IPS-18c (cell line): ENCODE measurements at regions not wholly inside any gene's neighbourhood (a gene's known extent, or its start where the extent isn't known, plus 50 kb on each side); places are given as distances from the start of the nearest gene placed in this dataset.

Source experiments
- H3K4me3 ChIP-seq: 2 replicates; pipeline ENCODE4 v1.7.0; 2013; ENCODE audit warnings: low read depth, mild to moderate bottlenecking, low read length, moderate library complexity; ENCODE audit not compliant: insufficient read depth
- H3K9me3 ChIP-seq: one replicate; pipeline ENCODE4 v1.6.1; 2013; ENCODE audit warnings: mild to moderate bottlenecking, low read length, moderate library complexity; ENCODE audit not compliant: control insufficient read depth, insufficient read depth

- Histone ChIP-seq H3K9me3 (no peaks in the 10 kb centered on the region), H3K4me3 (no peak overlapping the region)
Observed at GRCh38 chr21:18460979-18461378, 57.4 kb upstream of the TMPRSS15 start.

- H3K4me3 ChIP-seq, result no peak overlapping the region
- H3K9me3 ChIP-seq, result no peaks in the 10 kb centered on the region
Observed at GRCh38 chr21:18461743-18462142, 58.2 kb upstream of the TMPRSS15 start.

GRCh38 chr21:18467715-18468114 lies 64.1 kb upstream of the TMPRSS15 start:
- no peak overlapping the region for H3K4me3 ChIP-seq

GRCh38 chr21:18468790-18469189 lies 65.2 kb upstream of the TMPRSS15 start:
- H3K9me3 ChIP-seq, result no peaks in the 10 kb centered on the region
- H3K4me3 ChIP-seq, result no peak overlapping the region

More at GRCh38 chr21:18467715-18468114, 64.1 kb upstream of the TMPRSS15 start:
- H3K9me3 ChIP-seq, result no peaks in the 10 kb centered on the region

GRCh38 chr21:18476639-18477038 lies 73.1 kb upstream of the TMPRSS15 start:
- no peak overlapping the region for H3K4me3 ChIP-seq
- no peaks in the 10 kb centered on the region for H3K9me3 ChIP-seq

GRCh38 chr21:18477043-18477442 lies 73.5 kb upstream of the TMPRSS15 start:
- Histone ChIP-seq H3K4me3 (no peak overlapping the region), H3K9me3 (no peaks in the 10 kb centered on the region)

- Histone ChIP-seq H3K9me3 (no peaks in the 10 kb centered on the region), H3K4me3 (no peak overlapping the region)
Observed at GRCh38 chr21:18478513-18478912, 74.9 kb upstream of the TMPRSS15 start.

GRCh38 chr21:18488252-18488651 lies 84.7 kb upstream of the TMPRSS15 start:
- Histone ChIP-seq H3K9me3 (no peaks in the 10 kb centered on the region), H3K4me3 (no peak overlapping the region)

- no peaks in the 10 kb centered on the region for H3K9me3 ChIP-seq
- H3K4me3 ChIP-seq, result no peak overlapping the region
Observed at GRCh38 chr21:18493422-18493821, 89.8 kb upstream of the TMPRSS15 start.

- Histone ChIP-seq H3K9me3 (no peaks in the 10 kb centered on the region), H3K4me3 (no peak overlapping the region)
Observed at GRCh38 chr21:18495523-18495922, 91.9 kb upstream of the TMPRSS15 start.

GRCh38 chr21:18498431-18498830 lies 94.8 kb upstream of the TMPRSS15 start:
- Histone ChIP-seq H3K4me3 (no peak overlapping the region), H3K9me3 (no peaks in the 10 kb centered on the region)

GRCh38 chr21:18499761-18500376 lies 96.3 kb upstream of the TMPRSS15 start:
- no peaks in the 10 kb centered on the region for H3K9me3 ChIP-seq
- H3K4me3 ChIP-seq, result no peak overlapping the region

- Histone ChIP-seq H3K4me3 (no peak overlapping the region), H3K9me3 (peaks cover 2% of the 10 kb centered on the region)
Observed at GRCh38 chr21:18518054-18518481, 114.5 kb upstream of the TMPRSS15 start.

- no peaks in the 10 kb centered on the region for H3K9me3 ChIP-seq
Observed at GRCh38 chr21:18521204-18521603, 117.6 kb upstream of the TMPRSS15 start.

GRCh38 chr21:18522181-18522972 lies 118.8 kb upstream of the TMPRSS15 start:
- Histone ChIP-seq H3K4me3 (no peak overlapping the region), H3K9me3 (no peaks in the 10 kb centered on the region)

More at GRCh38 chr21:18521204-18521603, 117.6 kb upstream of the TMPRSS15 start:
- no peak overlapping the region for H3K4me3 ChIP-seq

GRCh38 chr21:18524097-18524880 lies 120.7 kb upstream of the TMPRSS15 start:
- H3K9me3 ChIP-seq, result no peaks in the 10 kb centered on the region

GRCh38 chr21:18529254-18529653 lies 125.7 kb upstream of the TMPRSS15 start:
- Histone ChIP-seq H3K9me3 (no peaks in the 10 kb centered on the region), H3K4me3 (no peak overlapping the region)

More at GRCh38 chr21:18524097-18524880, 120.7 kb upstream of the TMPRSS15 start:
- H3K4me3 ChIP-seq, result no peak overlapping the region

GRCh38 chr21:18542081-18542480 lies 138.5 kb upstream of the TMPRSS15 start:
- Histone ChIP-seq H3K9me3 (no peaks in the 10 kb centered on the region), H3K4me3 (no peak overlapping the region)
